ENCODE measurements at regions not wholly inside any gene's neighbourhood (a gene's known extent, or its start where the extent isn't known, plus 50 kb on each side); places are given as distances from the start of the nearest gene placed in this dataset.

DNA sequence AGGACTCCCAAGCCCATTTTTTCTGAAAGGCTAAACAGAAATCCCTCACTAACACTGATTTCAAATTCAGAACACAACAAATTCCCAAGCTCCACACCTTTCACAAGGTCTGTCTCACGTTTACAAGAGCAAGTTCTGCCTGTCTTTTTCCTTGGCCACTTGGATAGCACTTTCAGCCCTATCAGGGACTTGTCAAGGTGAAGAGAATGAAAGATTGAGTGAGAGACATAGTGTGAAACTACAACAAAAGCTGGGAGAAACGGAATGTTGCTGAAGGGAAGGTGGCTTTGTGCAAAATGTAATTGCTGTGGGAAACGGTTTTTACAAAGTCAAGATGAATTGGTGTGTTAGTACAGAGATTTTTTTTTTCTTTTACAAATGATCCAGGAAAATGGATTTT lies 89.4 kb upstream of the GATA6 start:
- 9% methylated on average over 3 of the region's 3 CpGs for WGBS (ENCODE audit: low lambda C conversion rate, missing lambda C conversion rate)
- Histone ChIP-seq H3K9me2 (replicated peaks; ENCODE audit: insufficient read depth) (no peaks in the 10 kb centered on the region), H3K4me1 (ENCODE audit: insufficient read depth) (peaks cover 19% of the 10 kb centered on the region), H3K4me2 (peak overlapping the region; percentile 41), H3K36me3 (replicated peaks; ENCODE audit: insufficient read depth, low read depth) (no peaks in the 10 kb centered on the region), H3K9me3 (ENCODE audit: low read depth) (no peaks in the 10 kb centered on the region), H3K4me3 (no peak overlapping the region), H3K27ac (peak overlapping the region; percentile 91), H2AFZ (no peak overlapping the region), H4K20me1 (ENCODE audit: insufficient read depth, poor library complexity, severe bottlenecking) (no peaks in the 10 kb centered on the region), H3K79me2 (no peaks in the 10 kb centered on the region), H3K27me3 (no peaks in the 10 kb centered on the region)
- TF ChIP-seq EZH2phosphoT487 (IDR thresholded peaks at IDR 0.05; ENCODE audit: low read depth, severe bottlenecking, unreplicated experiment) (no peak), EZH2 (IDR thresholded peaks at IDR 0.05; ENCODE audit: borderline replicate concordance) (no peak), CTCF (IDR thresholded peaks at IDR 0.05; ENCODE audit: poor library complexity) (no peak)
- no peak for DNase-seq (ENCODE audit: low spot score)

DNA sequence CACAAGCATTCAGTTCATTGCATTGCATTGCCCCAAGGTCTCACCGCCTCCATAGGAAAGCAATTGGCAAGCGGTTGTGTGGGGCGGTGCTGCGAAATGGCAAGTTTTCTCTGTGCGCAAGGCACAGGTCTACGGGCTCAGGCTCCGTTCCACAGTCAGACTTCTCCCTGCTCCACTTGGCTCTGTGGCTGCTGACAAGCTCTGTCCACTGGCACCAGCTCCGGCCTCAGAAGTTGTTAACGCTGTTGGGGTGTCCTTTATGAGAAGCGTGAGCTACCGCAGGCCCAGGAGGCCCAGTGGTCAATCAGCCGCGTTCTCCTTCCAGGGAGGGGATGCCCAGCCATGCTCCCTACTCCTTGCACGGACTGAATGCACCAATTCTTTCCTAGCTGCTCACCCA lies 87.0 kb upstream of the GATA6 start:
- no peak overlapping the region for H3K4me2 ChIP-seq
- H2AFZ ChIP-seq = no peak overlapping the region
- H3K27me3 ChIP-seq = no peaks in the 10 kb centered on the region
- no peaks in the 10 kb centered on the region for H3K9me2 ChIP-seq (replicated peaks; ENCODE audit: insufficient read depth)
- H4K20me1 ChIP-seq (ENCODE audit: insufficient read depth, poor library complexity, severe bottlenecking) = no peaks in the 10 kb centered on the region
- H3K36me3 ChIP-seq (replicated peaks; ENCODE audit: insufficient read depth, low read depth) = no peaks in the 10 kb centered on the region
- H3K4me1 ChIP-seq (ENCODE audit: insufficient read depth) = peaks cover 19% of the 10 kb centered on the region
- H3K4me3 ChIP-seq = no peak overlapping the region
- H3K9me3 ChIP-seq (ENCODE audit: low read depth) = no peaks in the 10 kb centered on the region
- DNase-seq (ENCODE audit: low spot score) = no peak
- H3K79me2 ChIP-seq = no peaks in the 10 kb centered on the region
- WGBS (ENCODE audit: low lambda C conversion rate, missing lambda C conversion rate) = 97% methylated on average over 14 of the region's 14 CpGs
- TF ChIP-seq EZH2 (IDR thresholded peaks at IDR 0.05; ENCODE audit: borderline replicate concordance) (no peak), EZH2phosphoT487 (IDR thresholded peaks at IDR 0.05; ENCODE audit: low read depth, severe bottlenecking, unreplicated experiment) (no peak), CTCF (IDR thresholded peaks at IDR 0.05; ENCODE audit: poor library complexity) (no peak)
- peak overlapping the region; percentile 91 for H3K27ac ChIP-seq

- H3K4me3 ChIP-seq = no peak overlapping the region
Measured at GRCh38 chr18:22084547-22084946, 84.8 kb upstream of the GATA6 start.

More at GRCh38 chr18:22084547-22084946, 84.8 kb upstream of the GATA6 start:
- peak; percentile 88 for DNase-seq (ENCODE audit: low spot score)
- Histone ChIP-seq H3K79me2 (no peaks in the 10 kb centered on the region), H3K27me3 (no peaks in the 10 kb centered on the region), H3K4me2 (peak overlapping the region; percentile 63), H2AFZ (no peak overlapping the region), H3K9me3 (ENCODE audit: low read depth) (no peaks in the 10 kb centered on the region), H3K4me1 (ENCODE audit: insufficient read depth) (peaks cover 16% of the 10 kb centered on the region), H4K20me1 (ENCODE audit: insufficient read depth, poor library complexity, severe bottlenecking) (no peaks in the 10 kb centered on the region), H3K27ac (peak overlapping the region; percentile 94), H3K9me2 (replicated peaks; ENCODE audit: insufficient read depth) (no peaks in the 10 kb centered on the region), H3K36me3 (replicated peaks; ENCODE audit: insufficient read depth, low read depth) (no peaks in the 10 kb centered on the region)
- TF ChIP-seq EZH2 (IDR thresholded peaks at IDR 0.05; ENCODE audit: borderline replicate concordance) (no peak), EZH2phosphoT487 (IDR thresholded peaks at IDR 0.05; ENCODE audit: low read depth, severe bottlenecking, unreplicated experiment) (no peak), CTCF (IDR thresholded peaks at IDR 0.05; ENCODE audit: poor library complexity) (no peak)
- WGBS (ENCODE audit: low lambda C conversion rate, missing lambda C conversion rate) = 35% methylated on average over 13 of the region's 13 CpGs

Data from hepatocyte (in vitro differentiated cells).